ENCODE measurements at regions not wholly inside any gene's neighbourhood (a gene's known extent, or its start where the extent isn't known, plus 50 kb on each side); places are given as distances from the start of the nearest gene placed in this dataset.
A peak's percentile ranks its signal among the peaks of the same experiment; 100 is the strongest.
"Not testable (repeated sequence)": the region's sequence is repeated elsewhere in the genome, so short reads cannot be mapped to it uniquely, and the experiment has no call there.

GRCh38 chr1:172837816-172838679 is 179.1 kb downstream of the FASLG start:
- DNase-seq (ENCODE audit: low read depth, low spot score): no peak

GRCh38 chr1:172838680-172839313 is 179.9 kb downstream of the FASLG start:
- no peak for DNase-seq (ENCODE audit: low read depth, low spot score)

GRCh38 chr1:172839639-172840038 is 180.7 kb downstream of the FASLG start:
- not testable (repeated sequence) for DNase-seq (ENCODE audit: low read depth, low spot score)

GRCh38 chr1:172843444-172843843 is 184.5 kb downstream of the FASLG start:
- no peak for DNase-seq (ENCODE audit: low read depth, low spot score)

- peak; percentile 5 for DNase-seq (ENCODE audit: low read depth, low spot score)
Measured at GRCh38 chr1:172845371-172845770, 186.5 kb downstream of the FASLG start.

GRCh38 chr1:172845865-172846264 is 187.0 kb downstream of the FASLG start:
- DNase-seq (ENCODE audit: low read depth, low spot score): no peak

- not testable (repeated sequence) for DNase-seq (ENCODE audit: low read depth, low spot score)
Measured at GRCh38 chr1:172847814-172848213, 188.9 kb downstream of the FASLG start.

- DNase-seq (ENCODE audit: low read depth, low spot score): no peak
Measured at GRCh38 chr1:172849653-172850052, 190.8 kb downstream of the FASLG start.

GRCh38 chr1:172851077-172851476 is 192.2 kb downstream of the FASLG start:
- peak; percentile 32 for DNase-seq (ENCODE audit: low read depth, low spot score)

GRCh38 chr1:172851856-172852255 is 193.0 kb downstream of the FASLG start:
- DNase-seq (ENCODE audit: low read depth, low spot score): no peak

GRCh38 chr1:172855983-172856382 is 194.8 kb downstream of the TNFSF18 start:
- not testable (repeated sequence) for DNase-seq (ENCODE audit: low read depth, low spot score)

GRCh38 chr1:172863031-172863430 is 187.7 kb downstream of the TNFSF18 start:
- DNase-seq (ENCODE audit: low read depth, low spot score): no peak

- no peak for DNase-seq (ENCODE audit: low read depth, low spot score)
Measured at GRCh38 chr1:172867216-172867818, 183.4 kb downstream of the TNFSF18 start.

GRCh38 chr1:172870901-172871606 is 179.7 kb downstream of the TNFSF18 start:
- DNase-seq (ENCODE audit: low read depth, low spot score): no peak

GRCh38 chr1:172874950-172875349 is 175.8 kb downstream of the TNFSF18 start:
- DNase-seq (ENCODE audit: low read depth, low spot score): no peak

- no peak for DNase-seq (ENCODE audit: low read depth, low spot score)
Measured at GRCh38 chr1:172875892-172876291, 174.8 kb downstream of the TNFSF18 start.

- no peak for DNase-seq (ENCODE audit: low read depth, low spot score)
Measured at GRCh38 chr1:172882385-172882784, 168.4 kb downstream of the TNFSF18 start.

- DNase-seq (ENCODE audit: low read depth, low spot score): no peak
Measured at GRCh38 chr1:172882791-172883386, 167.9 kb downstream of the TNFSF18 start.

GRCh38 chr1:172883387-172883791 is 167.4 kb downstream of the TNFSF18 start:
- no peak for DNase-seq (ENCODE audit: low read depth, low spot score)

GRCh38 chr1:172883844-172884243 is 166.9 kb downstream of the TNFSF18 start:
- no peak for DNase-seq (ENCODE audit: low read depth, low spot score)

- DNase-seq (ENCODE audit: low read depth, low spot score): no peak
Measured at GRCh38 chr1:172885411-172885810, 165.3 kb downstream of the TNFSF18 start.

GRCh38 chr1:172885971-172886370 is 164.8 kb downstream of the TNFSF18 start:
- DNase-seq (ENCODE audit: low read depth, low spot score): no peak

Measured in ELF-1 (cell line).